IPS-18c (cell line): ENCODE measurements at regions not wholly inside any gene's neighbourhood (a gene's known extent, or its start where the extent isn't known, plus 50 kb on each side); places are given as distances from the start of the nearest gene placed in this dataset.
A peak's percentile ranks its signal among the peaks of the same experiment; 100 is the strongest.

Experiments
- H3K4me3 ChIP-seq: 2 replicates; pipeline ENCODE4 v1.7.0; 2013; ENCODE audit warnings: low read depth, mild to moderate bottlenecking, low read length, moderate library complexity; ENCODE audit not compliant: insufficient read depth
- H3K9me3 ChIP-seq: one replicate; pipeline ENCODE4 v1.6.1; 2013; ENCODE audit warnings: mild to moderate bottlenecking, low read length, moderate library complexity; ENCODE audit not compliant: control insufficient read depth, insufficient read depth

DNA sequence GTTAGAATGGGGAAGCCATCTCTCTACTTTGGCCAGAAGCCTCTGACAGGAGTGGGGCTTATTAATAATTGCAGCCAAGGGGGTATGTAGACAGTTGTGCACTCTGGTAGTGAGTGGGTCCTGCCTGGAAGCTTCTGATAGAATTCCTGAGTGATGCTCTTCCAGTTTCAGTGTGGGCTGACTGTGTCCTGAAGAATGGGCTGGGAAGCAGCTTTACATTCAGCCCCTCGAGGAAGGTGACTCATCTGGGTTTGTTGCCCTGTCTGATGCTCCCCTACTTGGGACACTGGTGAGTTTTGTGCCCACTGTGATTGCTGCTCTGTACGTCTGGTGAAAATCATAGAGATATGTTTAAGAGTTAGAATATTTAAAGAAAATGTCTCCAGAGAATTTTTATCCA, 444.7 kb upstream of the RBMS3 start:
- Histone ChIP-seq H3K9me3 (no peaks in the 10 kb centered on the region), H3K4me3 (no peak overlapping the region)

DNA sequence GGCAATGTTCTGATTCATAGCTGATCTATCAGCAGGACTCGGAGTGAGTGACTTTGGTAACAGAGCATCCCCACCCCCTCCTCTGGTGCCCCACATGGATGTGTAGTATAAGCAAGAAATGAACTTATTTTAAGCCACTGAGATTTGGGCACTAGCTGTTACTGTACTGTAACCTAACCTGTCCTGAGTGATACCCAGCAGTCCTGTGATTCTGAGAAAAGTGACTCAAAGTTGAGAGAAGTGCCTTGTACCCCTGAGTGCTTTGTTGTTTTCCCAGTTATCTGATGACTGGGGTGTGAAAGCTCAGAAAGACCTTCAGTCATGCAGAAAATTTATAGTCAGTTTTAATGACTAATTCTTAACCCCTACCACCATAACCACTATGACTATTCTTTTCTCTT, 439.9 kb upstream of the RBMS3 start:
- Histone ChIP-seq H3K4me3 (no peak overlapping the region), H3K9me3 (no peaks in the 10 kb centered on the region)

DNA sequence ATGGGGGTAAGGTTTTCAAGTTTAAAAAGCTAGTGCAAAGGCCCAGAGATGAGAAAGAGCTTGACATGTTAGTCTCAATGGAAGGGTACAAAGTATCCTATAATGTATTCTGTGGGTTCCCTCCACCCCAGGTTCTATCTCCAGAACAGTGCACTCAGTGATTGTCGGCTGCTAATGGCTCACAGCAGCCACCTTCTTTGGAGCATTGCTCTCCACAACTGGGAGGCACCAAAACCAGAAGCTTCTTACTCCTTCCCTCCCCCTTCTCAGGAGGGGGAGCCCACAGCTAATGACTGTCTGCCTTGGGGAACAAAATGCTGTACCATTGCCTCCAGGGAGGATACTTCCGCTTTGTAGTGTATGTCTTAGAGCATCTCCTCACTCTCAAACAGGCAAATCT, 439.4 kb upstream of the RBMS3 start:
- Histone ChIP-seq H3K4me3 (no peak overlapping the region), H3K9me3 (no peaks in the 10 kb centered on the region)

DNA sequence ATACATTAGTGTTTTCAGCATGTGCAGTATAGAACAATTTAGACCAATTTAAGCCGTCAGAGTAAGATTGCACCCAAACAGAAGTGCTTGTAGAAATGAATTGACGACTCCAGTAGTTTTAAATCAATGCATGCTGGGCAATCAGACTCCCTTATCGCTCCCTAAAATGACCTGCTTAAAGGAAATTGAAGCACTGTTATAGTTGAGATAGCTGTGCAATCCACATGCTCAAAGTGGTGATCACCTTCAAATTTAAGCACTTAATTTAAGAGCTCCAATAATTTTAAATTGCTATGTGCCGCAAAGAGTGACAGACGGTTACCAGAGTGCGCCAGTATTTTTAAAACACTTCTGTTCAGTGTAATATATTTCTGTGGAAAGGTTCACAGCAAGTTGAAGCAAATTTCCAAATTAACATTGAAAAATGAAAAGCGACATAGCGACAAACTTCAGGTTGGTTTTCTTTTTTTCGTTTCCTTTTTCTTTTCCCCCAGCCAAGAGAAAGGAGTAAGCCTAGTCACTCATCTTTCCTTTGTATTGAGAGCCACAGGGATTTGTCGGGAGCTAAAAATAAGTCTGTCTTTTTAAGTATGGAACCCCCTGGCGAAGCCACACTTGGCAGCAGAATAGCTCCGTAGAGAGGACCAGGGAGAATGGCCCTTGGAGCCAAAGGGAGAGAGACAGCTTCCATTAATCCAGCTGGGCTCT, 436.4 kb upstream of the RBMS3 start:
- H3K4me3 ChIP-seq = no peak overlapping the region

DNA sequence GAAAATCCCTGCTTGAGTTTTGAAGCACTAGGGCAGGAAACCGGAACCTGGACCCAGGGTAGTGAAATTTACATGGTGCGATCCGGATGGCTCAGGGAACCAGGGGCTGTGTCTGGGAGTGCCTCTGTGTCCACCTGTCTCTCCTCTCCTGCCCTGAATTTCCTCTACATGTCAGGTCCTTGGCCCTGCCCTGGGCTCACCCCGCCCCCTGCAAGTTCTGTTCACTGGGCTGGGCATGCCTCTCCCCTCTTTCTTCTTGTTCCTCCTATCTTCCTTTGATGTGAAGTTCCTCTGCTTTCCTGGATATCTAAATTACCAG, 435.9 kb upstream of the RBMS3 start:
- Histone ChIP-seq H3K9me3 (no peaks in the 10 kb centered on the region), H3K4me3 (no peak overlapping the region)

More for the DNA sequence above, 436.4 kb upstream of the RBMS3 start:
- H3K9me3 ChIP-seq = no peaks in the 10 kb centered on the region

DNA sequence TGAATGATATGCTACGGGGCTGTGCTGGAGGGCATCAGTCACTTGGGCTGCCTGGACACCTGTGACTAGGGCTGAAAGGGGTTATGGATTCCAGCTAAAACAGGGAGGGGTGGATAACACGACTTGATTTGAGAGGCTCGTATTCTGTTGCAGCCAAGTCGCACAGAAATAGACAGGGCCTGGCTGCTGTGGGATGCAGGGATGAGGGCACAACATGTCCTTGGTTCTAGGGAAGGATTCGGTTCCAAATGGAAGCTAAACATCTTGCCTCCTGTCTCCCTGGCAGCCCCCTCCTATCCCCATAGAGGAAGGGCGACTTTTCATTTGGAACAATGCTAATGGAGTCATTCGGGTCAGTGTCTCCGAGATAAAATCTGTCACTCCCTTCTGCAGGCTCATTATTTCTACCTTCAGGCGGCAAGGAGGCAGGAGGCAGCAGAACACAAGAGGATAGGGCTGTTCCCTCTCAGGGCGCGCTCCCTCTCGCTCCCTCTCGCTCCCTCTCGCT, 433.8 kb upstream of the RBMS3 start:
- H3K4me3 ChIP-seq = peak overlapping the region; percentile 28; the same call in 1 of the 2 replicates
- no peaks in the 10 kb centered on the region for H3K9me3 ChIP-seq

DNA sequence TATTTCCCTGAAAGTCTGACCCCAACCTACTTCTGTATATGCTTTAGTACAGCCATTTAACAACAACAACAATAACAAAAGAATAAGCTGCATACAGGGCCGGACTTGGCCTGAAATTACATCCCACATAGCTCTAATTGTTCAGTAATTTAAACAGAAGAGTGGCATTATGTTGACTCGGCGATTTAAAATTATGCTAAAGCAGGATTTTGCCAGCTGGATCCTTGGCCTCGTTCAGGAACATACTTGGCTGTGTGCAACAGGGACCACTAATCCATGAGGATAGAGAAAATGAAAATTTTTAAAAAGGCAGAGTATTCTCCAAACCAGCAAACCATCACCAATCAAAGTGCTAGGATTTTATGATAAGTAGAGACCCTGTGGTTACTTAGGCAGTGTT, 433.1 kb upstream of the RBMS3 start:
- H3K9me3 ChIP-seq = no peaks in the 10 kb centered on the region
- no peak overlapping the region for H3K4me3 ChIP-seq

DNA sequence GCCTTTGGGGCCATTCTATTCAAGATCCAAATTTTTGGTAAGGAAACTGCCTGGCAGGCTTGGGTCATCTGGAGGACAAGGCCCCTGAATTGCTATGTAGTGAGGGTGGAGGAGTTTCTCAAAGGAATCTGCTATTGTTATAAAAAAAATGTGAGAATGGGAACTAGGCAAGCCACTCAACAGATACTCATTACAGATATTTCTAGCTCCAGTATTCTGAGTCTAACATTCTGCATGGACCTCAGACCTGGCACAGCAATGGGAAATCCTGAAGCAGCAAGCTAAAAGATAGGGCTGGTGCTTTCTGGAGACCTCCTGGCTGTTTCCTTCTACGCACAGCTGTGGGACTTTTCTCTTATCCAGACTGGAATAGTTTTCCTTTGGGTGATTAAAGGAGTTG, 430.7 kb upstream of the RBMS3 start:
- no peaks in the 10 kb centered on the region for H3K9me3 ChIP-seq
- H3K4me3 ChIP-seq = no peak overlapping the region

DNA sequence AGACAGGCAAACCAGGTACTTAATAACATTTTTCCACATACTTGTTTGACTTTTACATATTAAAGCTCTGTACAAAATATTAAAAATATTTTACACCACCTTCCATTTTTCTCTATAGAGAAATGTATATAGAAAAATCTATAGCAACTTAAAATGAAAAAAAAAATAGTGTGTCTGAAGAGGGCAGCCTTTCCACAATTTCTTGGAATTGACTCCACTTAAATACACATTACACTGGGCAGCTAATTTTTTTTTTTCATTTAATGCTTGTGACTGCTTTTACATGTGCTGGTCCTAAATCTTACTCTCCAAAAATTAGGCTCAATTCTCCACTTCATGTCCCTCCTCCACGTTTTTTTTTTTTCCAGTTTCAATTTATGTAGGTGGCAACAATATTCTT, 427.0 kb upstream of the RBMS3 start:
- H3K9me3 ChIP-seq = no peaks in the 10 kb centered on the region
- H3K4me3 ChIP-seq = no peak overlapping the region

DNA sequence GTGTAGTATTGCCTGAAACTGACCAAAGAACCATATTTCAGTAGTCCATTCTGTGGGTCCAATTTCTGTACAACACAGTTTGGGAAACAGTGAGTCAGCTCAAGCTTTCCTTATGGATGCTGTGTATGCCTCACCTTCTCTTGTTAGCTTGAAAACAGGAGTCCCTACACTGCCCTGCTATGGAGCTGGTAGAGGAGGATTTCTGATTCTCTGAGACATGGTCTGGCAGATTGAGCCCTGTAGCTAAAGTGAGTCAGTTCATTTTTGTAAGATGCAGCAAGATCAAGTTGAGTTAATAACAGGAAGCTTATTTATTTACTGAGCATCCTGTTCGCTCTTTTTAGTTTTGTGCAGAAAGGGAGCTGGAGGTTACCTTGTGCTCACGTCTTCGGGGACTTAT, 424.1 kb upstream of the RBMS3 start:
- no peaks in the 10 kb centered on the region for H3K9me3 ChIP-seq

DNA sequence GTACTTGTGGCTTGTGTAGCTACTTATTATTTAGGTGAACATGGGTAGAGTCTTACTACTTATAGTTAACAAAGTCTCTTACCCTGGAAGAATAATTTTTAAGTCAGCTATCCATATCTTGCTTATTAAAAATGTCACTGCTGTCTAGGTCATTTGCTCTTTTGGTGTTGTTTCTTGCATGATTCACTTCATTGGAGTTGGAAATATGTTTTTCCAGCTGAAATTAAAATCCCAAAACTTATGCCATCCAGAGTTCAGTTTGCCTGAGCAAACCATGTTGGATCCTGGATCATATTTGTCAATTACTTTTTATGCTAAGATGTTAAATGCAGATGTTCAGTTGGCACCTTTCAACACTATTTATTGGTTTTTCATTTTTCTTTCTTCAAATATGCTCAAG, 421.0 kb upstream of the RBMS3 start:
- Histone ChIP-seq H3K4me3 (no peak overlapping the region), H3K9me3 (no peaks in the 10 kb centered on the region)

More for the DNA sequence above, 424.1 kb upstream of the RBMS3 start:
- H3K4me3 ChIP-seq = no peak overlapping the region

DNA sequence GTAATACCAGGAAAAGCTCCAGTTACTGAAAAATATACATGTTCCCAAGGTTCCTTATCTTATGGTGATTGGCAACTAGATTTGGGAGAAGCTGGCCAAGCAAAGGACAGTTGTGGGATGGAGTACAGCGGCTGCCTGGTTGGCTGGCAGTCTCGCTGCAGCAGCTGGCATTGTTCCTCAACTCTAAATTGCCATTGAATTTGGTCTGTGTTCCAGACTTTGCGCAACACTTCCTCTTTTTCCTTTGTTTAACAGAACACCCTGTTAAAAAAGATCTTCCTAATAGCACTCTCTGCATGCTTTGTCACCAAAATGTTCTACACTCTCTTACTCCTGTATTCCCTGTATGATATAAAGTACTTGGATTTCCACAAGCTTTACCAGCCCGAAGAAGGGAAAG, 420.6 kb upstream of the RBMS3 start:
- H3K4me3 ChIP-seq = no peak overlapping the region
- no peaks in the 10 kb centered on the region for H3K9me3 ChIP-seq

DNA sequence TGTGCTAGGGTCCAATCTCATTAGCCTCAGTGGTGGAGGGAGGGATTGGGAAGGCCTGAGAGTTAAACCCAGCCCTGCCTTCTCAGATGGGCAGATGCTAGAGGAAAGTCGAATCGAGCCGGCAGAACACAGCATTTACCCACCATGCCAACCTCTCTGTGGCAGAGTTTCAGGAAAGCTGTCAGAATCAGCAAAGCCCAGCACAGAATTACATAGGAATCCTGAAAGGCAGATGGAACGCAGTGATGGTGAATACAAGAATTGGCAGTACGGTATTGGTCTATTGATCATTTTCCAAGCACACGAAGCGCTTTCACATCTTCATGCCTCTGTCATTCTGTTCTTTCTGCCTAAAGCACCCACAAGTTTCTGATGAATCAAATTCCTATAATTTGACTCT, 417.7 kb upstream of the RBMS3 start:
- no peaks in the 10 kb centered on the region for H3K9me3 ChIP-seq
- H3K4me3 ChIP-seq = no peak overlapping the region

DNA sequence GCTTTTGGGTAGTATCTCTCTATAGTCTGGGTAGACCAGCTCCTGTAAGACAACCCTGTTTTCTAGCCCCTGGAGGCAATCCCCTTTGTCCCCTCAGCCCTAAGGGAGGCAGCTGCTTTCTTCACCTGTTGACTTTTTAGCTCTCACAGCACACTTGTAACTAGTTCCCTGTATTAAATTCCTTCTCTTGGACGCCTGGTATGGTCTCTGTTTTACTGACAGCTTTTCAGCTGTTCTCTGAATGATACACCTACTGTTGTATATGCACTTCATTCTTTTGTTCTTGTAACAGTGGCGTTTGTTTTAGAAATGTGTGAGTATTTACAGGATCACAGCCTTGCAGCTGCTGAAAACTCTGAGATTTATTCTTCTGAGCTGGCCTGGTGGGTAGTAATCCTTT, 413.0 kb upstream of the RBMS3 start:
- Histone ChIP-seq H3K9me3 (no peaks in the 10 kb centered on the region), H3K4me3 (no peak overlapping the region)

DNA sequence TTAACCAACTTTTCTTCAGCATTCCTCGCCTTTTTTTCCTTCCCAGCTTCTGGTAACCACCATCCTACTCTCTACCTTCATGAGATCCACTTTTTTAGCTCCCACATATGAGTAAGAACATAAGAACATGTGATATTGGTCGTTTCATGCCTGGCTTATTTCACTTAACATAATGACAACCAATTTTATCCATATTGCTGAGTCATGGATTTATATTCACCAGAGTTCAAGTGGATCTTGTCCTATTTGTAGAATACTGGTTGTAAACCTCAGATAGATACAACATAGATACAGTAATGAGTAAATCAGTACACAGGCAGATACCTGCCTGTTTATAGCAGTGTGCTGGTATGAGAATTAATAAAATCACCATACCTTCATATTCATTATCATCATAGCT, 412.0 kb upstream of the RBMS3 start:
- no peak overlapping the region for H3K4me3 ChIP-seq
- H3K9me3 ChIP-seq = no peaks in the 10 kb centered on the region

DNA sequence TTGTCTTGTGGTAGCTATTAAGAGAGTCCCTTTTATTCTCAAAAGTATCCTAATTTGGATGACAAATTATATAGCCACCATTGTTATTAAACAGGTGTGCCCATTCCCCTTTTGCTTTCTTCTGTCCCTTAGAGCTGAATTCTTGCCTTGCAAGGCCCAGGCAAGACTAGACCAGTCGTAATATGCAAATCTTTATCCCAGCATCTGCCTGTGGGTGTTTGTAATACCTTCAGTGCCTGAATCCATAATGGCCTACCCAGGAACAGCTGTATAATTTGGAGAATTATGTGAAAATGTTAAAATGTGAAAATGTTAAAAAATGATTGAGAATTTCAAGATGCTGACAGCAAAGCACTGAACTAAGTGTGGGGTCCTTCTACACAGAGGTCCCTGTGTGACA, 403.0 kb upstream of the RBMS3 start:
- Histone ChIP-seq H3K4me3 (no peak overlapping the region), H3K9me3 (no peaks in the 10 kb centered on the region)

DNA sequence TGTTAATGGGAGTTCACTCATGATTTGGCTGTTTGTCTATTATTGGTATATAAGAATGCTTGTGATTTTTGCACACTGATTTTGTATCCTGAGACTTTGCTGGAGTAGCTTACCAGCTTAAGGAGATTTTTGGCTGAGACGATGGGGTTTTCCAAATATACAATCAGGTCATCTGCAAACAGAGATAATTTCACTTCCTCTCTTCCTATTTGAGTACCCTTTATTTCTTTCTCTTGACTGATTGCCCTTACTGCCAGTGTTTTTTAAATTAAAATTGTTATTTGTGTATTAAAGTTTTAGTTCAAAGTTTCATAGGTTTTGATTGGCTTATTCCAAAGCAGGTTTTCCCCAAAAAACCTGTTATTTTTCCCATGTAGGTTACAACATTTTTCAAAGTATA, 390.5 kb upstream of the RBMS3 start:
- Histone ChIP-seq H3K9me3 (no peaks in the 10 kb centered on the region), H3K4me3 (no peak overlapping the region)

DNA sequence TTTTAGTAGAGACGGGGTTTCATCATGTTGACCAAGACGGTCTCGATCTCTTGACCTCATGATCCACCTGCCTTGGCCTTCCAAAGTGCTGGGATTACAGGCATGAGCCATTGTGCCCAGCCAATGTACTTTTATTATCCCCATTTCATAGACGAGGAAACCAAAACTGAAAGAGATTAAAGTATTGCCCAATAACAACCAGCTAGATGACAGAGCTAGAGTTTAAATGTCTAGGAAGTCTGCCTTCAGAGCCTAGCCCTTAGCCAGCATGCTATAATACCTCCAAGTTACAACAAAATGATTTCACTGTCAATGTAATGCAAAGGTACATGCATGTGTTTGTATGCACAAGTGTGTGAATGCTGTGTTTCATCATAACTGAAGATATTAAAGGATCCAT, 389.4 kb upstream of the RBMS3 start:
- Histone ChIP-seq H3K9me3 (no peaks in the 10 kb centered on the region), H3K4me3 (no peak overlapping the region)

DNA sequence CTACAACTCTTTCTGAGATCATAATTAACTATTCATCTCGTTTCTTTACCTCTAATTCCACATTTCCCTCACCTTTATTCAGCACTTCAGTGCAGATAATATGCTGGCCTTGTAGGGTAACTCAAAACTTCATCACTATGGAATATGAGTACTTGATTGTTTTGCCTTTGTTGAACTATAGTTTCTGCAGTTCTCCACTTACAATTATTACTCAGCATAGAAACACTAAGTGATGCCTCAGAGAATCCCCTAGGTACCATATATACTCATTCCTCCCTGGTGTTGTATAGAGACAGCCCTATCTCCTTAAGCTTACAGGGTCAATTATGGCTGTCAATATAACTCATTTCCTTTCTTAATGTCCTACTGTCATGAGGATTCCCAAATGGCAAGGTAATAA, 380.6 kb upstream of the RBMS3 start:
- Histone ChIP-seq H3K9me3 (no peaks in the 10 kb centered on the region), H3K4me3 (no peak overlapping the region)
